GM21447 (cell line): ENCODE measurements at regions not wholly inside any gene's neighbourhood (a gene's known extent, or its start where the extent isn't known, plus 50 kb on each side); places are given as distances from the start of the nearest gene placed in this dataset.

Experiments
- ATAC-seq: cut with Tn5 transposase; IDR thresholded peaks from one replicate; pipeline ENCODE4 v1.9.1; 2021; ENCODE audit not compliant: unreplicated experiment

DNA sequence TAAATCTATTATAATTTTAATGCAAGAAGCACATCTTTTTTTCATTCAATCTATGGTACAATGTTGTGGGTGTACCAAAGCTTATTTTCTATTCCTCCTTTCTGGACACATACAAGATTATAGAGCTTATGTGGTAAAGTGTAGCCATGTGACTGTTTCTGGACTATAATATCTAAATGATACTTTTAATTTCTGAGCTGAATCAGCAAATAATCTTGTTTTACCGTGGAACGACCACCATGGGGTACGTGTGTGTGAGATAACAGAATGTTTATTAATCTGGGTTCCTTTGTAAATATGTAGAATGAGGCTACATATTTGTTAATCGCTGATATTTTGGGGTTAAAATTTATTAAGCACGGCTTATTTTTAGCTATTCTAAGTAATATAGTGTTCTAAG is 111.5 kb upstream of the EYS start:
- no peak for ATAC-seq

DNA sequence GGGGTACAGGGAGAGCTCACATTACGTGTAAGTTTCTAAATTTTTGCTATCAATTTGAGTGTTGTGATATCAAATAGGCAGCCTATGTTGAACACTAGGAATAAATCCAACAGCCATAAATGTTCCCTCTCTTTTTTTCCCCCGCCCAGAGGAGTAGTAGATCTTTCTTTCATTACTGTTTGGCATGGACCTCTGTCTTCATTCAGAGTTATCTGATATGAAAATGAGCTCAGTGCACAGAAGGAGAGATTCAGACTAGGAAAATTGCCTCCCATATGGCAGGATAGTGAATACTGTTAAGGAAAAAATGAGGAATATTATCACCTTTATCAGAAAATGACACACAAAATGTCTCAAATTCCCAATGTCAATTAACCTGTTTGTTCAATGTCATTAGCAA is 110.0 kb upstream of the EYS start:
- no peak for ATAC-seq

DNA sequence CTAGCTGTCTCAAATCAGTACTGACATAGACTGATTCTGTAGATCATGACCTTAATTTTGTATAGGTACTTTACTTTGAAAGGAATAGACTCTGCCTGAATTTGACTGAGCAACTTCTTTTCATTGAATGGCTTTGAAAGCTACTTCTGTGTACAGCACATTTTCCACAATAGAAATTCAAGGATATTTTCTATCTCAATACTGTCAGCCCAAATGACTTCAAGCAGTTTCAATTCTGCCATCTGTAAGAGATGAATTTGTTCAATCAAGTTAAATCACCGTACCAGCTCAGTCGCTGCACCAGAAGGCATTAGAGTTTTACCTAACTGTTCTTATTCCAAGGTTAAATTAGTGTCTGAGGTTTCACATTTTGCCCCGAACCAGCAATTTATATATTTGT is 107.0 kb upstream of the EYS start:
- ATAC-seq: no peak

DNA sequence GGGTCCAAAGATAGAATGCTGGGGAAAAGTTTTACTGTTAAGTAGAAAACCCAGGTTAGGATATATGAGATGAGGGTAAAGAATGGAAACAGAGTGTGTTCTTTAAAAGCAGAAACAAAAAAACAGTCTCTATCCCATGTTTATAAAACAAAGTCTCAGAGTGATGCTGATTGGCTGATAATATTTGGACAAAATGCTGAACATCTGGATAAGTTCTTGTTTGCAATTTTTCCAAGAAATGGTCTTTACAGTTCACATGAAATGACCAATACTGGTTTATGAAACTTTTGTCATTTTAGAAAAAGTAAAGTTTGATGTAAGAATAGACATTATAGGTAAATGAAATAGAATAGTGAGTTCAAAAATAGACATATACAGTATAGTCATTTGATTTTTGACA is 96.2 kb upstream of the EYS start:
- no peak for ATAC-seq

DNA sequence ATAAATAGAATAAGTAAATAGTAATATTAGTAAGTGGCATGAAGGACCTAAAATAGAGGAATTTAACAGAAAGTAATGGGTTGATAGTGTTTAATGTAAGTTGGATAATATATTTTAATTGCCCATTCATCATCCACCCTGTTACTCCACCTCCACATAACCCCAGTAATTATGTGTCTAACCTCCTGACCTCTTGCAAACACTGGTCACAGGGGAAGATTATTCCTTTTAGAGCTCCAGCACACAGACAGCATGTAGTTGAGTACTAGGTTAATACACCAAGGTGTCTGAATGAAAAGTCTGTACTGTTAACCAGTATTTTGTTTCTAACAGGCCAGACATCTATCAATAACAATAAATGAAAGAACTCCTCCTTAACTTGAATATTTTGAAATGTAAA is 92.4 kb upstream of the EYS start:
- ATAC-seq: no peak

DNA sequence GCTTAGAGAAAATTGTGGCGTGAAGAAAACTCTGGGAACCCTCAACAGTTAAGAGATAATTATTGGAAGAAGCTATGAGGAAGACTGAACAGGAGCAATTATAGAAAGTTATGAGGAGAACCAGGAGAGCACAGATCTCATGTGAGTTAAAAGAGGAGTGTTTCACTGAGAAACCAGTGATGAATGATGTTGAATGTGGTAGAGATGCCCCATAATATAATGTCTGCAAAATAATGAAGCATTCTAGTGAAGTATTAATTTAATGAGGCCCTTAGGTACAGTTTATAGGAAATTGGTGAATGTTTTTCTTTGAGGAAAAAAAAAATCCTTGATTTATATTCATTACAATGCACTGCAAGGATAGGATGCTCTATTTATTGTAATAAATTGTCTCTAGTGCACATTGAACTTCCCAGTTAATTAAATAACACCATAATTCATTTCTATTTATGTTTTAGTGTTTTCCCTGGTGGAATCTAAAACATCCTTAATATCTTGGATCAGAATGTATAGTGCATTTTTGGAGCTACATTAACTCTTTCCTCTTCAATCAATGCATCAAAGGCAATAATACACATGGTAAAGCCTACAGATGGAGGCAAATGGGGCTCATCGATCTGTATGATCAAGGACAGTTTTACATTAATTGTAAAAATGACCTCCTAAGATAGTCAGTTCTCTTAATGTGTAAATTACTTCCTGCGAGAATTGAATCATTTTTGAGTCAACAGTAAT is 91.4 kb upstream of the EYS start:
- no peak for ATAC-seq

DNA sequence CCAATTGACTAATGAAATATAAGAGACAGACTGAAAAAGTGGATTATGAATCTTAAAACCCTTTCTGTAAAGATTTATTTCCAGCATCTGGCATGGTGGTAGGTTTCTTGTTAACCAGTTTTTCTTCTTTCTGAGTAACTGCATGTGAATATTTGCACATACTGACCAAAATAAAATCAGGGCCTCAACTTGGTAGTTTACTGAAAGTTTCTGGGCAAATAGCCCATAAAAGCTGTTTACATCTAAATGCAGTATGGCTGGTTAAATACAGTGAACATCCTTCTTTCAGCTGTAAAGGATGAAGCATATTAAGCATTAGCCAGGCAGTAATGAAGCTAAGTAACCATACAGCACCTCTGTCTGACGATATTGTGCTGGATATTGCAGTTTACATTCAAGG is 83.6 kb upstream of the EYS start:
- ATAC-seq: no peak

DNA sequence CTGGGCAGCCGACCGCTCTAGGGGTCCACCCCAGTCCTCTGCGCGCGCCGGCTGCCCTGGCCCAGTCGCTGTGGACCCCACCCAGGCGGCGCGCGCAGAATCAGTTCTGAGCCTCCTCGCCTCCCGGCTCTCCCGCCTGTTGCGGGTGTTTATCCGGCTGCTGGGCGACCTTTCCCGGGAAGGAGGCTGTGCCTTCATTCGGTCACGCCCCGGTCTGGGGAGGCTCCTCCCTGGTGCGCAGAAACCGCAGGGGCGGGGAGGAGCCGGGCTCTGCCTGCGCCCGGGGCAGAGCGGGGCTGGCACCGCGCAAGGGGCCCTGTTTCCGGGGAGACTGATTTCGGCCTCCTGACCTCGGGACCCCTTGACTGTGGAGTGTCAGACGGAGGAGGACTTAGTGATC is 80.8 kb upstream of the EYS start:
- ATAC-seq: no peak

DNA sequence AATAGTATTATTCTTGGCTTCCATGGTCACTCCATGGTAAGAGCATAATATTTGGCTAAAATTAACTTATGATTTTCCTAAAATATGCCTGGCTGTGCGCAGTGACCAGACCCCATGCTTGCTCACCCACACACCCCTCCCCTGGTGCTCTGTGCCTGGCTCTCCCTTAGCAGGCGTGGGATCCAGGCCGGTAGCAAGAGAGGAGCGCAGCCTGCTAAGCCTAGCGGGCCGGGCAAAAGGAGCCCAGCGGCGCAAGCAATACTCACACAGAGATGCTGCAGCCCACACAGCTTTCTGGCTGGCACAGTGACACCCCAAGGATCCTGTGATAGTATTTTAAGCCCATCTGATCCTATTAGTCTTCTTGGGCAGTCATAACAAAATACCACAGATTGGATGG is 79.8 kb upstream of the EYS start:
- ATAC-seq: no peak

DNA sequence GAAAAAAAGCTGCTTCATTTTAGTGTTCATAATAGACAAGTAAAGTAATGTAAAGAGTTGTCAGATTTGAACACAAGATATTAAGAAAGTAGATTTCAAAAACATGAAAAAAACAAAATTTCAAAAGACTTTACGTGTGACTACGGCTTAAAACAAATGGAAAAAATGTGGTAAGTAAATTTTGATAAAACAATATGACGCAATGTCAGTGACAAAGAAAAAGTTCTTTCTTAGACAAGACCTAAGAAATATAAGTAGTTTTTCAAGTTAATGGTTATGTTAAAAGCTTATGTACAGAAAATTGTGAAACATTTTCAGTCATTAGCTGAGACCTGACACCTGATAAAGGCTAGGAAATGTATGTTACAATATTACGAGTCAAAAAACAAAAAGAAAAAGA is 73.7 kb upstream of the EYS start:
- no peak for ATAC-seq

DNA sequence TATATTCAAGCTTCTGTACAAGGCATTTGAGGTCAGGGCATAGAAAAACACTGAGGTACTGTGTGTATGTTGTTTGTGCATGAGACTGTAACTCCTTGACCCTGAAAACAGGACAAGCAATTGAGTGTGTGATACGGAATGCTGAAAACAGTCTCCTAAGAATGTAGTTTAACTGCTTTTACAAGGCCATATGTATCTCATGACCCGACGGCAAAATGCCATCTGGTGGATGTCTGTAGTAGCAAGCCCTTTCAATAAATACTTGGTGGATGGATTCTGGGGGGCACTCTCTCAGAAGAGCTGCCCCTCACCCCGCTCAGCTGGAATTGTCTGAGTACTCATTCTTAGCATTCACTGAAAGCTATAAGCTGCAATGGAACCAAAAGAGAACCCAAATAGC is 69.3 kb upstream of the EYS start:
- ATAC-seq: no peak

DNA sequence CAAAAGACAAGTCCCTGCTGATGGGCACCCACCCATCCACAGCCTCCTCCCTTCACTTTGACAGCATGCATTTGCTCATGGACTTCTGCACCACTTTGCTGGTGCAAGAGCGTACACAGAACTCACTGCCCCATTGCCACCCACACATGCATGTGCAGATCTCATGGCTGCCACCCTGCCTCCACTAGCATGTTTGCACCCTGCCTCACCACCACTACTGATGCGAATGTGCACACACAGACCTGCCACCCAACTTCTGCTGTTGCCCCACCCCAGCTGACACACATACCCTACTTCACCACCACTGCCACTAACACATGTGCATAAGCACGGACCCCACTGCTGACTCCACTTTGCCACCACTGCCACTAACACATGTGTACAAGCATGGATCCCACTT is 64.9 kb upstream of the EYS start:
- ATAC-seq: no peak

DNA sequence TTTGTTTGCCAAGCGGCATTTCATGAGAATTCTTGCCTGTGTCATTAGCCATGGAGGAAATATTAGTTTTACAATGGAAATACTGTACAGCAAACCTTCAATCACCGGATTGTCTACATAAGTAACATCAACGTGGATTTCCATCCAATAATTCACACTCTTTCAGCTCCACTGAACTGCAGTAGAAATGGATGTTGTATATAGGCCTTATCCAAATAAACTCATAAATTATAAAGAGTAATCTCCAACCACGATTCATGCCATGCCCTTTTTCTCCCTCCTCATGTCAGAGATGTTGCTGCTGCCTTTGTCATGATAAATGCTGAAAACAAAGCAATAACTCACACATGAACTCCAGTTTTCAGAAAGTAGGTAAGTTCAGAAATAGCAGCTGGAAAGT is 54.9 kb upstream of the EYS start:
- ATAC-seq: no peak

DNA sequence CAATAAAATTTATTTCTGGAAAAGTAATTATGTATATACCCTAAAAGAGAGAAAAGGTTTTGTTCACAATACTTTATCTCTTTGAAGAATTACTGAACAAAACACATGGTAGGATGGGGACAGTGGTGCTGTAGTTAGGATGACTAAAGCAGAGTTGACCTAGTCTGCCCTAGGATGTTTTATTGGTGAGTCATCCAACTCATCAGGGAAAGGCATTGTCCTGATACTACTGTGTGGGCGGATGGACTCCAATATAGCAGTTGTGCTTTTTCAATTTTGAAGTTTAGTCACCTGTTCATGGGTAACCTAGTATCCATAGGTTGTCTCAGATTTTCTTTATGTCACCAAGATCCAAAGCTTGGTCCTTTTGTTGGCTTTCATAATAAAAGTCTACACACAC is 53.3 kb upstream of the EYS start:
- ATAC-seq: no peak
